GM12875 (cell line): ENCODE measurements at regions not wholly inside any gene's neighbourhood (a gene's known extent, or its start where the extent isn't known, plus 50 kb on each side); places are given as distances from the start of the nearest gene placed in this dataset.

Experiments
- H3K4me3 ChIP-seq: one replicate; pipeline ENCODE4 v1.5.1; 2011; ENCODE audit warnings: low read depth, low read length, control low read depth
- TF ChIP-seq, protein P1 (sequence below): IDR thresholded peaks from 2 replicates; pipeline ENCODE4 v1.5.1; 2011; ENCODE audit warnings: low read depth, mild to moderate bottlenecking, control low read depth, inconsistent platforms, low read length, moderate library complexity, borderline replicate concordance; ENCODE audit not compliant: insufficient read depth

DNA sequence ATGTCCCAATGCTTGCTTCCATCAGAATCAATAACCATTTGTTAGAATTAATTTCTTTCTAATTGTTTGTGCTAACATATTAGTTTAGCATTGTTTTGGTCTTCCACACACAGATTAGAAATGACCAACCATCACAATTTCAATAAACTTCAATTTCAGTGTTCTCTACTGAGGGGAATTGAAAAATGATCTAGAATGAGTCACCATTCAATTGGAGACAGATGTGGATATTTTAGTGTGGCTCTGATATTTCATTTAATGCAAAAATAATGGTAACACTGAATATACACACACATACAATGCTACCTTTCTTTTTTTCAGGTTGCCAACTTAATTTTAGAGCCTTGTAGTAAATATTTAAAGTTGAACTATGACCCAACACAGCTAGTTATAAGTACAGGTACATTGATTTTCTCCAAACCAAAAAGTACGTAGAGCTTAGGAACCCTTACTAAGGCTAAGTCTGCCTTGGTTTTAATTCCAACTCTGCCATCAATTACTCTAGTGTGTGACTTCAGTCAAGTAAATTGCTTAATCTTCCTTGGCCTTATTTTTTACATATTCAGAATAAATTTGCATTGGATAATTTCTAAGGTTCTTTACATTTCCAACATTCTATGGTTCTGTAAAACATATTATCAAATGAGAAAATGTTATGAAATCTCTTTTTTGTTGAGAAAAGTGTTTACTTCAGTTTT is 143.9 kb downstream of the DMRTA1 start:
- no peak overlapping the region for H3K4me3 ChIP-seq
- TF ChIP-seq, protein P1, sequence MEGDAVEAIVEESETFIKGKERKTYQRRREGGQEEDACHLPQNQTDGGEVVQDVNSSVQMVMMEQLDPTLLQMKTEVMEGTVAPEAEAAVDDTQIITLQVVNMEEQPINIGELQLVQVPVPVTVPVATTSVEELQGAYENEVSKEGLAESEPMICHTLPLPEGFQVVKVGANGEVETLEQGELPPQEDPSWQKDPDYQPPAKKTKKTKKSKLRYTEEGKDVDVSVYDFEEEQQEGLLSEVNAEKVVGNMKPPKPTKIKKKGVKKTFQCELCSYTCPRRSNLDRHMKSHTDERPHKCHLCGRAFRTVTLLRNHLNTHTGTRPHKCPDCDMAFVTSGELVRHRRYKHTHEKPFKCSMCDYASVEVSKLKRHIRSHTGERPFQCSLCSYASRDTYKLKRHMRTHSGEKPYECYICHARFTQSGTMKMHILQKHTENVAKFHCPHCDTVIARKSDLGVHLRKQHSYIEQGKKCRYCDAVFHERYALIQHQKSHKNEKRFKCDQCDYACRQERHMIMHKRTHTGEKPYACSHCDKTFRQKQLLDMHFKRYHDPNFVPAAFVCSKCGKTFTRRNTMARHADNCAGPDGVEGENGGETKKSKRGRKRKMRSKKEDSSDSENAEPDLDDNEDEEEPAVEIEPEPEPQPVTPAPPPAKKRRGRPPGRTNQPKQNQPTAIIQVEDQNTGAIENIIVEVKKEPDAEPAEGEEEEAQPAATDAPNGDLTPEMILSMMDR: no peak

DNA sequence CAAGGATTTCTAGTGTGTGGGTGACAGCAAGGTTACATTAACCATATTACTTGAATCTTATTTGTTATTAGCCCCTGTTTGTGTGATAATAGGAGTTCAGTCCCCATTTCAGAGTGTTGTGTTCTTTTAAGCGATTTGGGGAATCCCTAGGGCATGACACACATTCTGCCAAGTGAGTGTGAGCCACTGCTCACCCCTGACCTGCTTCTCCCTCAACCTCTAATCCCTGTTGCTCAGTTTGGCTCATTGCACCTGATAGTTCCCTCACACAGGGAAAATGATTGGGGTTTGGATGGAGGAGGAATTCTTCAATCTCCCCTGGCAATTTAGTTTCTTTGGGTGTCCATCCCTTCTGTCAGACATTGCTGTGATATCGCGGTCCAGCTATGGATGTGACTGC is 149.2 kb downstream of the DMRTA1 start:
- TF ChIP-seq, protein P1: no peak
- no peak overlapping the region for H3K4me3 ChIP-seq

DNA sequence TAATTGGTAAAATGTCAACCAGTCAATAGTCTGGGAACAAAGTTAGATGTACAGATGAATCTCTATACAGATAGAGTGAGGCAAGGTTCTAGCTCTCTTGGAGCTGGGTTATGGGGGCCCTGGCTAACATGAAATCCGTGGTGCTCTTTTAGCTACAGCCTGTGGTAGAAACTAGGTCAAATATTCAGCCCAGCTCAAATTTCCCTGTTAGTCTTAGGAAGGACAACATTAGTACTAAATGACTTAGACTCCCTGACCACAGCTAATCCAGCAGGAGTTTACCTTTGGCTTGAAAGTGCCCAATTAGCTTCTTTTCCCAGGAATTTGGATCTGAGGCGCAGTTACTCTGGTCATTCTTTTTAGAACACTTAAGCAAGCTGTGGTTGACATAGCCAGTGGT is 170.5 kb downstream of the DMRTA1 start:
- H3K4me3 ChIP-seq: no peak overlapping the region
- TF ChIP-seq, protein P1: no peak

- no peak overlapping the region for H3K4me3 ChIP-seq
- TF ChIP-seq, protein P1: no peak
Measured at GRCh38 chr9:22622815-22623214, 176.2 kb downstream of the DMRTA1 start.

GRCh38 chr9:22623236-22623635 is 176.6 kb downstream of the DMRTA1 start:
- TF ChIP-seq, protein P1: no peak
- H3K4me3 ChIP-seq: no peak overlapping the region

DNA sequence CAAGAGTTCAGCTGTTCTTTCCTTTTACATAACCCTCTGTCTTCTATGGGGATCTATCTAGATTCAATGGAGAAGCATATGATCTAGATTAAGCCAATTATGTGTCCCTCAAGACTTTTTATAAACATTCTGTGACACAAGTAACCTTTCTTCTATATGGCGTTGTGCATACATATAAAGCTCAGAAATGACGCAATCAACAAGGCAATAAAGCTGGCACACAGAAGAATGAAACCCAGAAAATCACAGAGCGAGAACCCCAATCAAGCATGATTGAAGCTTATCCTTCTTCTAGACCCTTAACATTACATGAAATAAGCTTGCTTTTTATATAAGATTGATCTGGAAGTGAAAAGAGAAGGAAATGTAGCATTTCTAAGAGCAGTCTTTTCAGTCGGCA is 178.9 kb downstream of the DMRTA1 start:
- TF ChIP-seq, protein P1: no peak
- H3K4me3 ChIP-seq: no peak overlapping the region

GRCh38 chr9:22643541-22643940 is 196.9 kb downstream of the DMRTA1 start:
- no peak overlapping the region for H3K4me3 ChIP-seq
- TF ChIP-seq, protein P1: no peak
